ENCODE measurements at regions not wholly inside any gene's neighbourhood (a gene's known extent, or its start where the extent isn't known, plus 50 kb on each side); places are given as distances from the start of the nearest gene placed in this dataset.
"Not testable (repeated sequence)": the region's sequence is repeated elsewhere in the genome, so short reads cannot be mapped to it uniquely, and the experiment has no call there.

- Mint-ChIP-seq H3K27me3 (ENCODE audit: unreplicated experiment) (no peaks in the 10 kb centered on the region), H3K36me3 (ENCODE audit: unreplicated experiment) (no peaks in the 10 kb centered on the region), H3K4me1 (ENCODE audit: unreplicated experiment) (no peaks in the 10 kb centered on the region), H3K27ac (ENCODE audit: unreplicated experiment) (no peak overlapping the region), H3K9me3 (ENCODE audit: unreplicated experiment) (no peaks in the 10 kb centered on the region), H3K4me3 (ENCODE audit: unreplicated experiment) (no peak overlapping the region)
- DNase-seq (ENCODE audit: extremely low spot score, unreplicated experiment) = no peak
- TF ChIP-seq CTCF (IDR thresholded peaks at IDR 0.05) = no peak
Observed at GRCh38 chr6:1170794-1171193, 141.1 kb upstream of the FOXQ1 start.

- no peaks in the 10 kb centered on the region for H3K9me3 Mint-ChIP-seq (ENCODE audit: unreplicated experiment)
- no peak for DNase-seq (ENCODE audit: extremely low spot score, unreplicated experiment)
- no peaks in the 10 kb centered on the region for H3K36me3 Mint-ChIP-seq (ENCODE audit: unreplicated experiment)
- no peaks in the 10 kb centered on the region for H3K27me3 Mint-ChIP-seq (ENCODE audit: unreplicated experiment)
- no peak overlapping the region for H3K4me3 Mint-ChIP-seq (ENCODE audit: unreplicated experiment)
- no peak for TF ChIP-seq CTCF (IDR thresholded peaks at IDR 0.05)
- H3K27ac Mint-ChIP-seq (ENCODE audit: unreplicated experiment) = no peak overlapping the region
- no peaks in the 10 kb centered on the region for H3K4me1 Mint-ChIP-seq (ENCODE audit: unreplicated experiment)
Observed at GRCh38 chr6:1164600-1164999, 147.3 kb upstream of the FOXQ1 start.

GRCh38 chr6:1163501-1163900 is 148.4 kb upstream of the FOXQ1 start:
- Mint-ChIP-seq H3K4me3 (ENCODE audit: unreplicated experiment) (no peak overlapping the region), H3K4me1 (ENCODE audit: unreplicated experiment) (no peaks in the 10 kb centered on the region), H3K9me3 (ENCODE audit: unreplicated experiment) (no peaks in the 10 kb centered on the region), H3K27ac (ENCODE audit: unreplicated experiment) (no peak overlapping the region), H3K36me3 (ENCODE audit: unreplicated experiment) (no peaks in the 10 kb centered on the region), H3K27me3 (ENCODE audit: unreplicated experiment) (no peaks in the 10 kb centered on the region)
- DNase-seq (ENCODE audit: extremely low spot score, unreplicated experiment) = no peak
- no peak for TF ChIP-seq CTCF (IDR thresholded peaks at IDR 0.05)

- no peaks in the 10 kb centered on the region for H3K4me1 Mint-ChIP-seq (ENCODE audit: unreplicated experiment)
- no peak for TF ChIP-seq CTCF (IDR thresholded peaks at IDR 0.05)
- H3K27me3 Mint-ChIP-seq (ENCODE audit: unreplicated experiment) = no peaks in the 10 kb centered on the region
- no peak overlapping the region for H3K27ac Mint-ChIP-seq (ENCODE audit: unreplicated experiment)
- no peak overlapping the region for H3K4me3 Mint-ChIP-seq (ENCODE audit: unreplicated experiment)
- H3K9me3 Mint-ChIP-seq (ENCODE audit: unreplicated experiment) = no peaks in the 10 kb centered on the region
- no peak for DNase-seq (ENCODE audit: extremely low spot score, unreplicated experiment)
- H3K36me3 Mint-ChIP-seq (ENCODE audit: unreplicated experiment) = no peaks in the 10 kb centered on the region
Observed at GRCh38 chr6:1162367-1163275, 149.3 kb upstream of the FOXQ1 start.

- not testable (repeated sequence) for H3K4me3 Mint-ChIP-seq (ENCODE audit: unreplicated experiment); H3K27ac Mint-ChIP-seq (ENCODE audit: unreplicated experiment); H3K4me1 Mint-ChIP-seq (ENCODE audit: unreplicated experiment); H3K36me3 Mint-ChIP-seq (ENCODE audit: unreplicated experiment); DNase-seq (ENCODE audit: extremely low spot score, unreplicated experiment); H3K27me3 Mint-ChIP-seq (ENCODE audit: unreplicated experiment); H3K9me3 Mint-ChIP-seq (ENCODE audit: unreplicated experiment)
Observed at GRCh38 chr6:1156411-1156810, 155.5 kb upstream of the FOXQ1 start.

All from osteocyte (in vitro differentiated cells).